ENCODE measurements at regions not wholly inside any gene's neighbourhood (a gene's known extent, or its start where the extent isn't known, plus 50 kb on each side); places are given as distances from the start of the nearest gene placed in this dataset.
"Not testable (repeated sequence)": the region's sequence is repeated elsewhere in the genome, so short reads cannot be mapped to it uniquely, and the experiment has no call there.

DNA sequence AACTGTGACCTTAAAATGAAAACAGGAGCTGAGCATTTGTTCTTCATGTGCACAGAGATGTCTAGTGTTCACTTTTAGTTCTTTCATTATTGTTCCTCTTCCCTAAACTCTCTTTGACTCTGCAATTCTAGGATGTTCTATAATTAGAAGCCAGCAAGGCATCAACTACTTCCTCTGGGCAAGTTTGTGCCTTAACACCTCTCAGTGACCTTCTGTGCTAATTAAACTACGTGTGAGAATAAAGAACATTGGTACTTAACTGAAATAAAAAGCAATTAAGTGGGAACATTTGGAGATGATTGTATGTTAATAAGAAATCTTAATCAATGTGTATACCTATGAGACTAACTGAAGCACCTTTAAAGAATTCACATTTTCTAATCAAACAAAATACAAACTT lies 242.8 kb downstream of the RASEF start:
- TF ChIP-seq PAX5 (IDR thresholded peaks at IDR 0.05; ENCODE audit: insufficient read depth, low read length, severe bottlenecking) = no peak
- TF ChIP-seq POLR2A (IDR thresholded peaks at IDR 0.05; ENCODE audit: low read depth, low read length) = no peak
- TF ChIP-seq POLR2AphosphoS5 (IDR thresholded peaks at IDR 0.05; ENCODE audit: low read depth, low read length) = no peak
- TF ChIP-seq SPI1 (IDR thresholded peaks at IDR 0.05; ENCODE audit: low read depth, low read length) = no peak
- TF ChIP-seq TAF1 (IDR thresholded peaks at IDR 0.05; ENCODE audit: low read depth, low read length) = no peak
- DNase-seq (ENCODE audit: insufficient read length, low spot score) (no peak), FAIRE-seq (no peak)

GRCh38 chr9:82829818-82830217 lies 233.1 kb downstream of the RASEF start:
- DNase-seq (ENCODE audit: insufficient read length, low spot score) (no peak), FAIRE-seq (no peak)
- TF ChIP-seq POU2F2 (IDR thresholded peaks at IDR 0.05; ENCODE audit: low read depth, low read length) (no peak), SPI1 (IDR thresholded peaks at IDR 0.05; ENCODE audit: low read depth, low read length) (no peak), PAX5 (IDR thresholded peaks at IDR 0.05; ENCODE audit: insufficient read depth, low read length, severe bottlenecking) (no peak), TAF1 (IDR thresholded peaks at IDR 0.05; ENCODE audit: low read depth, low read length) (no peak), POLR2A (IDR thresholded peaks at IDR 0.05; ENCODE audit: low read depth, low read length) (no peak), POLR2AphosphoS5 (IDR thresholded peaks at IDR 0.05; ENCODE audit: low read depth, low read length) (no peak)

- no peak for FAIRE-seq
Measured at GRCh38 chr9:82865524-82865923, 197.4 kb downstream of the RASEF start.

DNA sequence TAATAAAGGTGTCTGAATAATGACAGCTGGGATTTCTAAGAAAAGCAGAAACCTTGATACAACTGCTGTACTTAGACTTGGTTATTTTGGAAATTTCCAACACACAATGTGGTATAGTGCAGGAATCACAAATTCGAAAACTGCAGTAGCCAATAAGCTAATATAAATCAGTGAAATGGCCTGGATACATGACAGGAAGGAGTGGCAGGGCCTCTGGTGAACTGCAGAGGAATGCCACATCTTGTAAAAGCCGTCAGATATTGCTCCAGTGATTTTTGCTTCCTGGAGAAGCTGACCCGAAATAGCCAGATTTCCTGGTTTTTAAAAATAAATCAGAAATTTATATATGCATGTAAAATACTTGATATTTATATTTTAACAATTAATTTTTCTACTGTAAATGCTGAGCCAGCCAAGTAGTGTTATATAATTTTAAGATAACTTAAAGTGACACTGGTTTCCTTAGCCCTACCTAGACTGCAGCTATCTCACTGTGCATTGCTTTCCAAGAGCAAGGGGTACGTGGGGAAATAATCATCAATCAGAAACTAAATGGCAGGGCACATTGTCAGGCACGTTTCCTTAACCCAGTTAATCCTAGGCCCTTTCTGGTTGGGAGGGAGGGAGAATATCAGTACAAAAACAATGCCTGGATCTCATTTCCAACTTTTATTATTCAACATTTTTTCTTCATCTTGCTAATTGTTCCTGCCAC lies 182.4 kb downstream of the RASEF start:
- DNase-seq (ENCODE audit: insufficient read length, low spot score) (no peak), FAIRE-seq (no peak)
- TF ChIP-seq PAX5 (IDR thresholded peaks at IDR 0.05; ENCODE audit: insufficient read depth, low read length, severe bottlenecking) (no peak), TAF1 (IDR thresholded peaks at IDR 0.05; ENCODE audit: low read depth, low read length) (no peak), POLR2A (IDR thresholded peaks at IDR 0.05; ENCODE audit: low read depth, low read length) (no peak), POU2F2 (IDR thresholded peaks at IDR 0.05; ENCODE audit: low read depth, low read length) (no peak), POLR2AphosphoS5 (IDR thresholded peaks at IDR 0.05; ENCODE audit: low read depth, low read length) (no peak)

More at GRCh38 chr9:82865524-82865923, 197.4 kb downstream of the RASEF start:
- no peak for TF ChIP-seq PAX5 (IDR thresholded peaks at IDR 0.05; ENCODE audit: insufficient read depth, low read length, severe bottlenecking)
- no peak for TF ChIP-seq SPI1 (IDR thresholded peaks at IDR 0.05; ENCODE audit: low read depth, low read length)
- TF ChIP-seq POU2F2 (IDR thresholded peaks at IDR 0.05; ENCODE audit: low read depth, low read length) = no peak
- no peak for TF ChIP-seq TAF1 (IDR thresholded peaks at IDR 0.05; ENCODE audit: low read depth, low read length)
- no peak for TF ChIP-seq POLR2AphosphoS5 (IDR thresholded peaks at IDR 0.05; ENCODE audit: low read depth, low read length)
- no peak for TF ChIP-seq POLR2A (IDR thresholded peaks at IDR 0.05; ENCODE audit: low read depth, low read length)
- no peak for DNase-seq (ENCODE audit: insufficient read length, low spot score)

- no peak for FAIRE-seq
- TF ChIP-seq PAX5 (IDR thresholded peaks at IDR 0.05; ENCODE audit: insufficient read depth, low read length, severe bottlenecking) (no peak), SPI1 (IDR thresholded peaks at IDR 0.05; ENCODE audit: low read depth, low read length) (no peak), POU2F2 (IDR thresholded peaks at IDR 0.05; ENCODE audit: low read depth, low read length) (no peak), POLR2A (IDR thresholded peaks at IDR 0.05; ENCODE audit: low read depth, low read length) (no peak), POLR2AphosphoS5 (IDR thresholded peaks at IDR 0.05; ENCODE audit: low read depth, low read length) (no peak), TAF1 (IDR thresholded peaks at IDR 0.05; ENCODE audit: low read depth, low read length) (no peak)
- DNase-seq (ENCODE audit: insufficient read length, low spot score) = no peak
Measured at GRCh38 chr9:82882138-82882537, 180.8 kb downstream of the RASEF start.

- FAIRE-seq (no peak), DNase-seq (ENCODE audit: insufficient read length, low spot score) (no peak)
- TF ChIP-seq PAX5 (IDR thresholded peaks at IDR 0.05; ENCODE audit: insufficient read depth, low read length, severe bottlenecking) = no peak
- no peak for TF ChIP-seq SPI1 (IDR thresholded peaks at IDR 0.05; ENCODE audit: low read depth, low read length)
- no peak for TF ChIP-seq POLR2A (IDR thresholded peaks at IDR 0.05; ENCODE audit: low read depth, low read length)
- TF ChIP-seq POLR2AphosphoS5 (IDR thresholded peaks at IDR 0.05; ENCODE audit: low read depth, low read length) = no peak
- no peak for TF ChIP-seq POU2F2 (IDR thresholded peaks at IDR 0.05; ENCODE audit: low read depth, low read length)
- TF ChIP-seq TAF1 (IDR thresholded peaks at IDR 0.05; ENCODE audit: low read depth, low read length) = no peak
Measured at GRCh38 chr9:82882748-82883147, 180.2 kb downstream of the RASEF start.

DNA sequence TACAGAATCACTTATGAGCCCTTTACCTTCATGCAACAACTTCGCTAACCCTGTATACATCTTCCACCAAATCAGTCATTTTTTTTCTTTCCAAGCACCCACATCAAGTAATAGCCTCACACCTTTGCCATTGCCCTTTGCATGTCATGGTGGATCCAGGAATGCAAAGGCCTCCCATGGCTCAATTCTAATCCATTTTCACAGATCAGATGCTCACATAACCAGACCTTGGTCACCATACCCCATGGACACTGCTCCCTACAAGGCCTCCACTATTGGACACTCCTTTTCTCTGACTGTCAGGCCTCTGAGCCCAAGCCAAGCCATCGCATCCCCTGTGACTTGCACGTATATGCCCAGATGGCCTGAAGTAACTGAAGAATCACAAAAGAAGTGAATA lies 179.5 kb downstream of the RASEF start:
- no peak for TF ChIP-seq SPI1 (IDR thresholded peaks at IDR 0.05; ENCODE audit: low read depth, low read length)
- DNase-seq (ENCODE audit: insufficient read length, low spot score) (no peak), FAIRE-seq (no peak)

- DNase-seq (ENCODE audit: insufficient read length, low spot score); FAIRE-seq: not testable (repeated sequence)
Measured at GRCh38 chr9:82883974-82884373, 179.0 kb downstream of the RASEF start.

DNA sequence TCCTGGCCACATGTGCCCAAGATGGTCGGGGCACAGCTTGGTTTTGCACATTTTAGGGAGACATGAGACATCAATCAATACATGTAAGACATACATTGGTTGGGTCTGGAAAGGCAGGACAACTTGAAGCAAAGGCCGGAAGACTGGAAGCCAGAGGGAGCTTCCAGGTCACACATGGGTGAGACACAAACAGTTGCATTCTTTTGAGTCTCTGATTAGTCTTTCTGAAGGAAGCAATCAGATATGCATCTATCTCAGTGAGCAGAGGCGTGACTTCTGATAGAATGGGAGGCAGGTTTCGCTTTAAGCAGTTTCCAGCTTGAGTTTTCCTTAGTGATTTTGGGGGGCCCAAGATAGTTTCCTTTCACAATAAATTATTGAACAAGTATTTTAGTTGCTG lies 172.5 kb downstream of the RASEF start:
- FAIRE-seq (no peak), DNase-seq (ENCODE audit: insufficient read length, low spot score) (no peak)
- TF ChIP-seq SPI1 (IDR thresholded peaks at IDR 0.05; ENCODE audit: low read depth, low read length) (no peak), POLR2A (IDR thresholded peaks at IDR 0.05; ENCODE audit: low read depth, low read length) (no peak), POLR2AphosphoS5 (IDR thresholded peaks at IDR 0.05; ENCODE audit: low read depth, low read length) (no peak), TAF1 (IDR thresholded peaks at IDR 0.05; ENCODE audit: low read depth, low read length) (no peak), POU2F2 (IDR thresholded peaks at IDR 0.05; ENCODE audit: low read depth, low read length) (no peak), PAX5 (IDR thresholded peaks at IDR 0.05; ENCODE audit: insufficient read depth, low read length, severe bottlenecking) (no peak)

- TF ChIP-seq TAF1 (IDR thresholded peaks at IDR 0.05; ENCODE audit: low read depth, low read length) = no peak
- TF ChIP-seq PAX5 (IDR thresholded peaks at IDR 0.05; ENCODE audit: insufficient read depth, low read length, severe bottlenecking) = no peak
- no peak for TF ChIP-seq POU2F2 (IDR thresholded peaks at IDR 0.05; ENCODE audit: low read depth, low read length)
- no peak for TF ChIP-seq SPI1 (IDR thresholded peaks at IDR 0.05; ENCODE audit: low read depth, low read length)
- TF ChIP-seq POLR2AphosphoS5 (IDR thresholded peaks at IDR 0.05; ENCODE audit: low read depth, low read length) = no peak
- TF ChIP-seq POLR2A (IDR thresholded peaks at IDR 0.05; ENCODE audit: low read depth, low read length) = no peak
- DNase-seq (ENCODE audit: insufficient read length, low spot score) (no peak), FAIRE-seq (no peak)
Measured at GRCh38 chr9:82890865-82891264, 172.1 kb downstream of the RASEF start.

All from GM12891 (cell line).